ENCODE measurements at regions not wholly inside any gene's neighbourhood (a gene's known extent, or its start where the extent isn't known, plus 50 kb on each side); places are given as distances from the start of the nearest gene placed in this dataset.

- ATAC-seq (no peak), DNase-seq (ENCODE audit: low spot score) (no peak), FAIRE-seq (no peak)
- Histone ChIP-seq H3K36me3 (replicated peaks in 1 of 2; ENCODE audit: control insufficient read depth in 1 of 2, insufficient read depth in 2 of 2, low read length in 2 of 2) (no peaks in the 10 kb centered on the region), H3K9ac (ENCODE audit: insufficient read depth, low read depth, low read length) (no peak overlapping the region), H2AFZ (ENCODE audit: low read length) (no peak overlapping the region), H3K27me3 (ENCODE audit: control insufficient read depth in 1 of 2, insufficient read depth in 2 of 2, low read length in 2 of 2) (no peaks in the 10 kb centered on the region), H3K9me3 (ENCODE audit: low read length) (no peaks in the 10 kb centered on the region), H3K4me1 (ENCODE audit: insufficient read depth, low read length) (no peaks in the 10 kb centered on the region), H3K79me2 (ENCODE audit: insufficient read depth, low read length) (no peaks in the 10 kb centered on the region), H3K27ac (ENCODE audit: extremely low read length, insufficient read depth, low read length) (no peak overlapping the region), H3K4me3 (replicated peaks in 1 of 3; ENCODE audit: insufficient read depth in 1 of 3, low read depth in 2 of 3, low read length in 3 of 3) (no peak overlapping the region), H4K20me1 (ENCODE audit: insufficient read depth, low read length) (no peaks in the 10 kb centered on the region), H3K4me2 (ENCODE audit: low read depth, low read length) (no peak overlapping the region)
- 25% methylated on average over 4 of the region's 4 CpGs for WGBS (ENCODE audit: low lambda C conversion rate)
- no peak for TF ChIP-seq ZNF513 (CRISPR knock-in tag; conservative IDR thresholded peaks at IDR 0.05)
- no peak for TF ChIP-seq ZNF260 (CRISPR knock-in tag; IDR thresholded peaks at IDR 0.05; ENCODE audit: borderline replicate concordance, low read depth)
- TF ChIP-seq ZNF256 (CRISPR knock-in tag; conservative IDR thresholded peaks at IDR 0.05), result no peak
- no peak for TF ChIP-seq ZNF282 (IDR thresholded peaks at IDR 0.05; ENCODE audit: partially characterized antibody)
- TF ChIP-seq MEF2D (CRISPR knock-in tag; IDR thresholded peaks at IDR 0.05), result no peak
- no peak for TF ChIP-seq ZNF292 (CRISPR knock-in tag; IDR thresholded peaks at IDR 0.05; ENCODE audit: borderline replicate concordance, low read depth)
- no peak for TF ChIP-seq SOX5 (CRISPR knock-in tag; IDR thresholded peaks at IDR 0.05; ENCODE audit: borderline replicate concordance)
- TF ChIP-seq JARID2 (CRISPR knock-in tag; IDR thresholded peaks at IDR 0.05; ENCODE audit: insufficient replicate concordance), result no peak
- no peak for TF ChIP-seq ZNF652 (CRISPR knock-in tag; IDR thresholded peaks at IDR 0.05; ENCODE audit: borderline replicate concordance, low read depth)
- TF ChIP-seq ZNF629 (CRISPR knock-in tag; conservative IDR thresholded peaks at IDR 0.05), result no peak
- no peak for TF ChIP-seq HNF4A (CRISPR knock-in tag; IDR thresholded peaks at IDR 0.05)
- TF ChIP-seq SRSF4 (IDR thresholded peaks at IDR 0.05; ENCODE audit: low read depth, low read length, poor library complexity, severe bottlenecking), result no peak
- BruUV-seq (replicated peaks), result no TSS peak
- in situ Hi-C loops (cut with HindIII; ENCODE audit: extremely low pct_ligation_motif_present, low pct_unique_long_range_greater_than_20kb) (no loop called here), intact Hi-C loops (cut with micrococcal nuclease; ENCODE audit: unreplicated experiment) (no loop called here)
- CTCF ChIA-PET (ENCODE audit: low intra/inter-chr PET ratio, low total read pairs), result no interaction called here
- POLR2A ChIA-PET, result no interaction called here
These were observed 335.0 kb downstream of the TGFB2 start for GRCh38 chr1:218679988-218680748.

All from HepG2 (cell line).